Gastrocnemius medialis (tissue), 4 donors: ENCODE measurements at regions not wholly inside any gene's neighbourhood (a gene's known extent, or its start where the extent isn't known, plus 50 kb on each side); places are given as distances from the start of the nearest gene placed in this dataset.

Source experiments
- CTCF ChIP-seq, 5 experiments: fragments of 450-650 bp in 3 of 5; fragments of 200-600 bp in 2 of 5; sonication (generic) in 2 of 5; IDR thresholded peaks in 4 of 5; conservative IDR thresholded peaks in 1 of 5; 1 replicate in 4 of 5; 2 replicates in 1 of 5; pipeline ENCODE4 v1.5.1; 2016 to 2019; ENCODE audit warnings: antibody characterized with exemption in 5 of 5, mild to moderate bottlenecking in 3 of 5, moderate library complexity in 3 of 5
- POLR2A ChIP-seq, 2 donors: fragments of 450-650 bp; IDR thresholded peaks; one replicate each; pipeline ENCODE4 v1.6.1; 2017; ENCODE audit warnings: antibody characterized with exemption in 2 of 2, mild to moderate bottlenecking in 2 of 2, moderate library complexity in 2 of 2

GRCh38 chr10:30192846-30193608 is 133.6 kb upstream of the JCAD start:
- TF ChIP-seq CTCF (IDR thresholded peaks at IDR 0.05 in 4 of 5, conservative IDR thresholded peaks at IDR 0.05 in 1 of 5) (no peak), POLR2A (IDR thresholded peaks at IDR 0.05) (no peak)
